ENCODE measurements at regions not wholly inside any gene's neighbourhood (a gene's known extent, or its start where the extent isn't known, plus 50 kb on each side); places are given as distances from the start of the nearest gene placed in this dataset.
A peak's percentile ranks its signal among the peaks of the same experiment; 100 is the strongest.

DNA sequence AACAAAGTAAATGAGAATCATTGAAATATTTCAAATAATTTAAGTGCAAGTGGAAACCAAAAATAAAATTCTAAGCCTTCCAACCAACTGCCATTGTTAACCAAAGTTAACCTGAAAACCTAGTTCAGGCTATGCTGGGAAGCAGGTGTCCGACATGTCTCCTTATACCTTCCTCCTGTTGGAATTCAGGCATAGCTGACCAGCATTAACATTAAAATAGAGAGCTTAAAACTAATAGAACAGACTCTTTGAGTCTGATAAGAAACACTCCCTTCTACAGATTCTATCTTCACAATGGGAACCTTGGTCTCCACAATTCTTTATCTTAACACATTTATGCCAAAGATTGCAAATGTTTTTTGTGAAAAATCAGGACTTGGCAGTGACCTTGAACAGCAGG, 1004.9 kb upstream of the NRXN1 start:
- Histone ChIP-seq H3K36me3 (ENCODE audit: low read depth) (no peaks in the 10 kb centered on the region), H3K27me3 (ENCODE audit: insufficient read depth, low read depth) (no peaks in the 10 kb centered on the region), H3K79me2 (ENCODE audit: low read depth) (no peaks in the 10 kb centered on the region), H3K9me2 (ENCODE audit: insufficient read depth) (no peaks in the 10 kb centered on the region), H3K4me3 (no peak overlapping the region), H3K4me2 (no peak overlapping the region), H3K9me3 (ENCODE audit: insufficient read depth, low read depth) (no peaks in the 10 kb centered on the region), H2AFZ (no peak overlapping the region), H3F3A (ENCODE audit: insufficient read depth, low read depth) (no peaks in the 10 kb centered on the region), H3K27ac (no peak overlapping the region), H3K4me1 (replicated peaks; ENCODE audit: insufficient read depth) (no peaks in the 10 kb centered on the region), H4K20me1 (ENCODE audit: insufficient read depth) (no peaks in the 10 kb centered on the region)
- peak in 1 of 2 experiments; percentile 34 for DNase-seq
- TF ChIP-seq EZH2 (IDR thresholded peaks at IDR 0.05; ENCODE audit: low read depth): no peak
- TF ChIP-seq, protein P1, sequence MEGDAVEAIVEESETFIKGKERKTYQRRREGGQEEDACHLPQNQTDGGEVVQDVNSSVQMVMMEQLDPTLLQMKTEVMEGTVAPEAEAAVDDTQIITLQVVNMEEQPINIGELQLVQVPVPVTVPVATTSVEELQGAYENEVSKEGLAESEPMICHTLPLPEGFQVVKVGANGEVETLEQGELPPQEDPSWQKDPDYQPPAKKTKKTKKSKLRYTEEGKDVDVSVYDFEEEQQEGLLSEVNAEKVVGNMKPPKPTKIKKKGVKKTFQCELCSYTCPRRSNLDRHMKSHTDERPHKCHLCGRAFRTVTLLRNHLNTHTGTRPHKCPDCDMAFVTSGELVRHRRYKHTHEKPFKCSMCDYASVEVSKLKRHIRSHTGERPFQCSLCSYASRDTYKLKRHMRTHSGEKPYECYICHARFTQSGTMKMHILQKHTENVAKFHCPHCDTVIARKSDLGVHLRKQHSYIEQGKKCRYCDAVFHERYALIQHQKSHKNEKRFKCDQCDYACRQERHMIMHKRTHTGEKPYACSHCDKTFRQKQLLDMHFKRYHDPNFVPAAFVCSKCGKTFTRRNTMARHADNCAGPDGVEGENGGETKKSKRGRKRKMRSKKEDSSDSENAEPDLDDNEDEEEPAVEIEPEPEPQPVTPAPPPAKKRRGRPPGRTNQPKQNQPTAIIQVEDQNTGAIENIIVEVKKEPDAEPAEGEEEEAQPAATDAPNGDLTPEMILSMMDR (conservative IDR thresholded peaks at IDR 0.05): no peak
- ChIA-PET CTCF (no interaction called here), POLR2A (ENCODE audit: unreplicated experiment) (interaction anchor here (0.5 kb wide), 1 partner anchor 64 kb away, joined by 6 read pairs; no protein-coding TSS in a partner anchor)
- BruUV-seq (replicated peaks): no TSS peak
- intact Hi-C loops (cut with micrococcal nuclease; ENCODE audit: unreplicated experiment): no loop called here

DNA sequence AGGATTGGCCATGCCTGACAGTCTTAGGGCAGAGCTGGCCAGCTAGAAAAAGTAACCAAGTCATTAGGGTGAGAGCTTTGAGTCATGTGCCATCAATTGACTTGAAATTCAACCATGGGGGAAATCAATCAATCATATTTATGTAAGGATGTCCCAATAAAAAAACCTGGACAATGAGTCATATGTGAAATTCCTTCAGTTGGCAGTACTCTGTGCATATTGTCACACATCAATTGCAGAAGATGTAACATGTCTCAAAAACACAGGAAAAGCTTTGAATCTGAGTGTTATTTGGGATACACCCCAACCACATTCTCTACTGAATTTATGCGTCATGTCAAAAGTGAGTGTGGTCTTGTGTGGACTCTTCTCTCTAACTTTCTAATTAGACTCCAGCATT, 1004.1 kb upstream of the NRXN1 start:
- POLR2A ChIA-PET (ENCODE audit: unreplicated experiment): no interaction called here
- Histone ChIP-seq H3K4me1 (replicated peaks; ENCODE audit: insufficient read depth) (no peaks in the 10 kb centered on the region), H3K9me2 (ENCODE audit: insufficient read depth) (no peaks in the 10 kb centered on the region), H3F3A (ENCODE audit: insufficient read depth, low read depth) (no peaks in the 10 kb centered on the region), H3K27me3 (ENCODE audit: insufficient read depth, low read depth) (no peaks in the 10 kb centered on the region), H3K27ac (no peak overlapping the region), H3K79me2 (ENCODE audit: low read depth) (no peaks in the 10 kb centered on the region), H4K20me1 (ENCODE audit: insufficient read depth) (no peaks in the 10 kb centered on the region), H3K9me3 (ENCODE audit: insufficient read depth, low read depth) (no peaks in the 10 kb centered on the region), H2AFZ (no peak overlapping the region), H3K36me3 (ENCODE audit: low read depth) (no peaks in the 10 kb centered on the region), H3K4me3 (no peak overlapping the region), H3K4me2 (no peak overlapping the region)
- DNase-seq: no peak
- no TSS peak for BruUV-seq (replicated peaks)
- intact Hi-C loops (cut with micrococcal nuclease; ENCODE audit: unreplicated experiment): no loop called here
- CTCF ChIA-PET: no interaction called here
- TF ChIP-seq EZH2 (IDR thresholded peaks at IDR 0.05; ENCODE audit: low read depth): no peak
- TF ChIP-seq, protein P1 (conservative IDR thresholded peaks at IDR 0.05): no peak

DNA sequence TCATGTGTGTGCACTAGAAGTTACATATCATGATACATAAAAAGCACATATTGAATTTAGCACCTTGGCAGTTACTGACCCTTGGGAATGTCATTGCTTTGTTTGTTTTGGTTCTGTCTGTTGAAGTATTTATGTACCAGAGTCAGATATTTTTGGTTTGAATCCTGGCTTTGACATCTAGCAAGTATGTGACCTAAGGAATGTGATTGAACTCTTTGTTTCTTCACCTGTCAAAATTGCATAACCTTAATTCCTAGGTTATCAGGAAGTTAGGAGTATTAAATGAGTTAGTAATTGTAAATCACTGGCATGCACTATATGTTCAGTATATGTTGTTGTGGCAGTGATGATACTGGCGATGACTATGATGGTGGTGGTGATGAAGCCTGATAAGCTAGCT, 1003.5 kb upstream of the NRXN1 start:
- ChIA-PET CTCF (no interaction called here), POLR2A (ENCODE audit: unreplicated experiment) (no interaction called here)
- BruUV-seq (replicated peaks): no TSS peak
- H3K79me2 ChIP-seq (ENCODE audit: low read depth): no peaks in the 10 kb centered on the region
- H3F3A ChIP-seq (ENCODE audit: insufficient read depth, low read depth): no peaks in the 10 kb centered on the region
- TF ChIP-seq, protein P1 (conservative IDR thresholded peaks at IDR 0.05): no peak
- no peak for TF ChIP-seq EZH2 (IDR thresholded peaks at IDR 0.05; ENCODE audit: low read depth)
- H4K20me1 ChIP-seq (ENCODE audit: insufficient read depth): no peaks in the 10 kb centered on the region
- intact Hi-C loops (cut with micrococcal nuclease; ENCODE audit: unreplicated experiment): no loop called here
- H3K9me3 ChIP-seq (ENCODE audit: insufficient read depth, low read depth): no peaks in the 10 kb centered on the region
- H3K4me3 ChIP-seq: no peak overlapping the region
- no peaks in the 10 kb centered on the region for H3K36me3 ChIP-seq (ENCODE audit: low read depth)
- H2AFZ ChIP-seq: no peak overlapping the region
- DNase-seq: no peak
- H3K27ac ChIP-seq: no peak overlapping the region
- no peaks in the 10 kb centered on the region for H3K27me3 ChIP-seq (ENCODE audit: insufficient read depth, low read depth)
- no peaks in the 10 kb centered on the region for H3K4me1 ChIP-seq (replicated peaks; ENCODE audit: insufficient read depth)
- no peak overlapping the region for H3K4me2 ChIP-seq
- H3K9me2 ChIP-seq (ENCODE audit: insufficient read depth): no peaks in the 10 kb centered on the region

All from PC-9 (cell line).